Stimulated activated naive CD8-positive, alpha-beta T cell treated with anti-CD3 and anti-CD28 coated beads, Interleukin-15, Interleukin-2, amounts not matched to agents 100 ng/mL and 50 ng/mL, for 24 hours (primary cell): ENCODE measurements at regions not wholly inside any gene's neighbourhood (a gene's known extent, or its start where the extent isn't known, plus 50 kb on each side); places are given as distances from the start of the nearest gene placed in this dataset.
"Not testable (repeated sequence)": the region's sequence is repeated elsewhere in the genome, so short reads cannot be mapped to it uniquely, and the experiment has no call there.

ENCODE experiments used
- H3K27ac Mint-ChIP-seq: one replicate; pipeline ENCODE4 v1.8.0; 2021; ENCODE audit warnings: mild to moderate bottlenecking, mixed read lengths
- H3K27me3 Mint-ChIP-seq: one replicate; pipeline ENCODE4 v1.8.0; 2021; ENCODE audit warnings: mixed read lengths
- H3K36me3 Mint-ChIP-seq: one replicate; pipeline ENCODE4 v1.8.0; 2021; ENCODE audit warnings: low read depth, mixed read lengths
- H3K4me1 Mint-ChIP-seq: one replicate; pipeline ENCODE4 v1.8.0; 2021; ENCODE audit warnings: low read depth, mixed read lengths
- H3K4me3 Mint-ChIP-seq: one replicate; pipeline ENCODE4 v1.8.0; 2021; ENCODE audit warnings: mild to moderate bottlenecking, mixed read lengths
- H3K9me3 Mint-ChIP-seq: one replicate; pipeline ENCODE4 v1.8.0; 2021; ENCODE audit warnings: mixed read lengths

- H3K27me3 Mint-ChIP-seq: peaks cover 4% of the 10 kb centered on the region
- no peak overlapping the region for H3K4me3 Mint-ChIP-seq
- H3K36me3 Mint-ChIP-seq: no peaks in the 10 kb centered on the region
- H3K4me1 Mint-ChIP-seq: no peaks in the 10 kb centered on the region
- H3K9me3 Mint-ChIP-seq: no peaks in the 10 kb centered on the region
- no peak overlapping the region for H3K27ac Mint-ChIP-seq
Observed at GRCh38 chr3:127072221-127072771, 89.4 kb downstream of the PLXNA1 start.

DNA sequence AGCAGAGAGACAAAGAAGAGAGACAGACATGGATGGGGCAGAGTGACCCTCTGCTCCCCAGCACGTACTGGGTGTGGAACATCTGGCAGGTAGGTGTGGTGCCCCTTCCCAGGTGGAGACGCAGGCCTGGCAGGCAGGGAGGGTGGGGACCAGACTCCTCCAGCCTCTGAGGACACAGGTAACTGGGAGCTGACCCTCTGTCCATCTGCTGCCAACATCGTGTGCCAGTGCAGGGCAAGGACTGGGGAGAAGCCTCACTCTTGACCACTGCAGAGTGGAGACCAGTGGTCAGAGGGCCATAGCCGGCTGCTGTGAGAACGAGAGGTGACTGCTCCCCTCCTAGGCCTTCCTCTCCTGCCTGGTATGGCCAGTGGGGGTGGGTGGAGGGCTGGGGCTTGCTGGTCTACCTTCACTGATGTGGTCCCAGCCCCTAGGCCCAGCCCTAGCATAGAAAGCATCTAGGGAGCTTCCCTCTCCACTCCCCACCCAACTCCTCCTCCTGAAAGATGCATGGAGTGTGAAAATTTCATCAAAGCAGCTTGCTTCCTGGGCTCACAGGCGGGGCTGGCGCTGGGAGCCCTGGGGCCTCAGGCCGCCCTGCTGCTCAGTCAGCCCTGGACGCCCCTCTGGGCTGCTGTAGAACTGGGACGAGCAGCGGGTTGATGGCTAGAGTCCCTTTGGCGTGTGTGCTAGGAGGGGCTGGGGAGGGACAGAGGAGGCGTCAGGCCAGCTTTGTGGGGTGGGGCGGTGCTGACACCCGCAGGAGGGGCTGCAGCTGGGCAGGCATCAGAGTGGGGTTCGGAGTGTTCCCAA lies 90.3 kb downstream of the PLXNA1 start:
- Mint-ChIP-seq H3K4me3 (no peak overlapping the region), H3K27ac (no peak overlapping the region), H3K9me3 (no peaks in the 10 kb centered on the region), H3K4me1 (no peaks in the 10 kb centered on the region), H3K36me3 (no peaks in the 10 kb centered on the region), H3K27me3 (peaks cover 4% of the 10 kb centered on the region)

DNA sequence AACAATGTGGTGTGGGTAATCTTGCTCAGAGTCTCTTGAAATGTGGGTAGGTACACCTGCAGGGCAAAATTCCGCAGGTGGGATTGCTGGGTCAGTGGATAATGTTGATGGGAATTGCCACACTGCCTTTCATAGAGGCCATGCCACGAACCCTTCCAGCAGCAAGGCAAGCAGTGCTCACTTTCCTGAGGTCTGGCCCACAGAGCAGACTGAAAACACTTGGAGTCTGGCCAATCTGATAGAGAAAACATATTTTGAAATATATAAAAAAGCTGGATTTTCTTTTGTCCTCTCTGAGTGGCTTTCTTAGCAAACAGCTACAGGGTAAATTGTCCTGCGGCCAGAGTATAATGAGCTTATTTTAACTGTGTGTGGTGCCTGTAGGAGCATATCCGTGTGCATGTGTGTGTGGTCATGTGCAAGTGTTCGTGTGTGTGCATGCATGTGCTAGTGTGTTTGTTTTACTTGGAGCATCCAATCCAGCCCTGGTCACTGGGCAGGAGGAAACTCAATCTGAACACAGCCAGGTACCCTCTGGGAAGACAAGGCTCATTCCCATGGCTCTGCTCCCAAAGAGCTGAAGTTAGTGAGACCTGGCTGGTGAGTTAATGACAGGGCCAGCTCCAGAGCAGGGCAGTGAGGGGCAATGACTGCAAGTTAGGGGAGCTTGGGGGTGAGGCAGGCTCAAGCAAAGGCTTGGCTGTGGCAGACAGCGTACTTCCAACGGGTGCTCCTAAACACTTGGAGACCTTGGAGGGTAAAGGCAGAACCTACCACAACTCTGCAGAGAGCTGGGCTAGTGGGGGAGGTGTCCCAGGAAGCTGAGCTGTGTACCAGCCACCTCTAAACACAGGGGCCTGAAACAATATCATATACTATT lies 91.3 kb downstream of the PLXNA1 start:
- Mint-ChIP-seq H3K36me3 (no peaks in the 10 kb centered on the region), H3K27ac (no peak overlapping the region), H3K9me3 (no peaks in the 10 kb centered on the region), H3K27me3 (peaks cover 4% of the 10 kb centered on the region), H3K4me3 (no peak overlapping the region), H3K4me1 (no peaks in the 10 kb centered on the region)

- Mint-ChIP-seq H3K4me1 (no peaks in the 10 kb centered on the region), H3K36me3 (no peaks in the 10 kb centered on the region), H3K27me3 (peaks cover 4% of the 10 kb centered on the region), H3K27ac (no peak overlapping the region), H3K9me3 (no peaks in the 10 kb centered on the region), H3K4me3 (no peak overlapping the region)
Observed at GRCh38 chr3:127074900-127075360, 92.0 kb downstream of the PLXNA1 start.

DNA sequence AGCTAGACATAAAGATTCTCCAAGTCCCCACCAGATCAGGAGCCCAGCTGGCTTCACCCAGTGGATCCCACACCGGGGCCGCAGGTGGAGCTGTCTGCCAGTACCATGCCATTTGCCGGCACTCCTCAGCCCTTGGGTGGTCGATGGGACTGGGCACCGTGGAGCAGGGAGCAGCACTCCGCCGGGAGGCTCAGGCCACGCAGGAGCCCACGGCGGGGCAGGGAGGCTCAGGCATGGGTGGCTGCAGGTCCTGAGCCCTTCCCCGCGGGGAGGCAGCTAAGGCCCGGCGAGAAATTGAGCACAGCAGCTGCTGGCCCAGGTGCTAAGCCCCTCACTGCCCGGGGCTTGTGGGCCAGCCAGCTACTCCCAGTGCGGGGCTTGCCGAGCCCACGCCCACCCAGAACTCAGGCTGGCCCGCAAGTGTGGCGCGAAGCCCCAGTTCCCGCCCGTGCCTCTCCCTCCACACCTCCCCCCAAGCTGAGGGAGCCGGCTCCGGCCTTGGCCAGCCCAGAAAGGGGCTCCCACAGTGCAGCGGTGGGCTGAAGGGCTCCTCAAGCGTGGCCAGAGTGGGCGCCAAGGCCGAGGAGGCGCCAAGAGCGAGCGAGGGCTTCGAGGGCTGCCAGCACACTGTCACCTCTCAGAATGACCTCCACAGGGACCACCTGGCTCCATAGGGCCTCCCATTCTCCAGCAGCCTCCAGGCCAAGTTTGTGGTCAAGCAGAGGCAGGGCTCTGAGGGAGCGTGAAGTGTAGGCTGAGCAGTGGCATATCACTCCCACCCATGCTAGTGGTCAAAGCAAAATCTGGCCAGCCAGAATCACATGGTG lies 93.5 kb downstream of the PLXNA1 start:
- H3K9me3 Mint-ChIP-seq, H3K27me3 Mint-ChIP-seq, H3K36me3 Mint-ChIP-seq, H3K4me3 Mint-ChIP-seq, H3K4me1 Mint-ChIP-seq, H3K27ac Mint-ChIP-seq: not testable (repeated sequence)

DNA sequence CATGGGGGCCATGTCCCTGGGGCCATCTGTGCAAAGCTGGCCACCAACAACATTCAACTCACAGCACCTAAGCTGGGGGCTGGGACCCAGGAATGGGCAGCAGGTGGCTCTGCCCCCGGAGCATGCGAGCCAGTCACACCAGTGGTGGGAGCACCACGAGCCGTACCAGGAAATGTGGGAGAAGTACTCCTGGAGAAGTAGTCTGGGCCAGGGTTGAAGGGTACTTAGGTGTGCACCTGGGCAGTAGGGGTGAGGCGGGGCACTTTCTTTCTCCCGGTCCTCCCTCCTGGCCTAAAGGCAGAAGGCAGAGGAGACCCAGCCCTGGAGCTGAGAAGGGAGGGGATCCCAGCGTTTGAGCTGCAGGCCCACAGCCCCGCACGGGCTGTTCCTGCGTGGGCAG lies 94.2 kb downstream of the PLXNA1 start:
- Mint-ChIP-seq H3K9me3 (no peaks in the 10 kb centered on the region), H3K27ac (no peak overlapping the region), H3K36me3 (no peaks in the 10 kb centered on the region), H3K4me3 (no peak overlapping the region), H3K27me3 (no peaks in the 10 kb centered on the region), H3K4me1 (no peaks in the 10 kb centered on the region)

DNA sequence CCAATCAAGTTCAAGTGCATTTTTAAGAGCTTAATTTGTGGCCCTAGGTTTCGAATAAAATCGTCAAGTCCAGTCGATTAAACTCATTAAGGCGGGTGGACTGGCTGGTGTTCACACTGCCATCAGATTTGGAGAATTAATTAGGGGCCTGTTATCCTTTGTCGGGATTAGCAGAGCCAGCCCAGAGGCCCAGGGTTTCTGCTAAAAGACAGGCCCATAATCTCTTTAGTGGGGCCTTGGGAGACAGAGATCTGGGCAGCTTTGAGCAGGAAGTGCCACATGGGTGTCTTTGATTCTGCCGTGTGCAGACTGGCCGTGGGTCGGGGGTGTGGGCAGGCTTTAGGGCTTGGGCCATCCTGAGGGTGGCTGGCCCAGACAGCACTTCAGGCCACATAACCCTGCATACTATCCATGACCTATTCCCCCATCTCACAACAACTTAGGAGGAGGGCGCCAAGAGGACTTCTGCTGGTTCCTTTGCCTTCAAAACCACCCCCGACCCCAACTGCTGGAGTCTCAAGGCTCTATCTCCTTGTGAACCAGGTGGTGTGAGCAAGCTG lies 94.7 kb downstream of the PLXNA1 start:
- H3K4me1 Mint-ChIP-seq: no peaks in the 10 kb centered on the region
- H3K9me3 Mint-ChIP-seq: no peaks in the 10 kb centered on the region
- no peak overlapping the region for H3K27ac Mint-ChIP-seq
- no peaks in the 10 kb centered on the region for H3K36me3 Mint-ChIP-seq
- no peak overlapping the region for H3K4me3 Mint-ChIP-seq
- no peaks in the 10 kb centered on the region for H3K27me3 Mint-ChIP-seq

DNA sequence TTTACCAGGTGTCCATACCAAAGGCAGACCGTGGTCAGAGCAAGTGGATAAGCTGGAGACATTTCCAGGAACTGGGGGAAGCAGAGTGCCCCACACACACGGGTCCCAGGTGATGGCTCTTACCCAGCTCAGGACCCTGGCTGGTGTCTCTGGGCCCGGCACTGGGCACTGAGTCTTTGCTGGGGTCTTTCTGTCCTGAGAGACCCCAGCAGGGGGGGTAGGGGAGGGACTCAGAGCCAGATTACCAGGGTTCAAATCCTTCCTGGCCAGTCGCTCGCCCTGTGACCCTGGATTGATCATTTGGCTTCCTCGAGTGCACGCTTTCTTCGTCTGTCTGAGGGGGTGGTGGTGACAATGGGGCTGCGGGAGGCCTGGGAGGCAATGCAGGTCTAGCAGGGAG lies 95.7 kb downstream of the PLXNA1 start:
- no peak overlapping the region for H3K4me3 Mint-ChIP-seq
- no peak overlapping the region for H3K27ac Mint-ChIP-seq
- H3K4me1 Mint-ChIP-seq: no peaks in the 10 kb centered on the region
- H3K36me3 Mint-ChIP-seq: no peaks in the 10 kb centered on the region
- no peaks in the 10 kb centered on the region for H3K9me3 Mint-ChIP-seq
- no peaks in the 10 kb centered on the region for H3K27me3 Mint-ChIP-seq

DNA sequence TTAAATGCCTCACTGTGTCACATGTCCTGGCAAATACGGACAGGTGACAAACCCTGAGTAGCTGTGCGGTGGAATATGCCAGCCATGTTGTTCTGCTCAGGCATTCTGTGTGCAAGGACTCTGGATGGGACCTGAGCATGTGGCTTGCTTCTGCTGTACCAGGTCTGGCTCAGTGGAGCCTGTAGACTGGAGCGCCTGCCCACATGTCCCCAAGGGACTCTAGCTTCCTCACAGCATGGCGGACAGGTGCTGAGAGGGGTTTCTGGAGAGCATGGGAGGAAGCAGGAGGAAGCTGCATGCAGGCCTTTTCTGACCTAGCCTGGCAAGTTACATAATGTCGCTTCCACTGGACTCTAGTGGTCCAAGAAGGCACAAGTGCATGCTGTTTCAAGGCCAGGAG lies 96.3 kb downstream of the PLXNA1 start:
- no peaks in the 10 kb centered on the region for H3K36me3 Mint-ChIP-seq
- H3K4me3 Mint-ChIP-seq: no peak overlapping the region
- H3K27ac Mint-ChIP-seq: no peak overlapping the region
- H3K9me3 Mint-ChIP-seq: no peaks in the 10 kb centered on the region
- H3K4me1 Mint-ChIP-seq: no peaks in the 10 kb centered on the region
- H3K27me3 Mint-ChIP-seq: no peaks in the 10 kb centered on the region

DNA sequence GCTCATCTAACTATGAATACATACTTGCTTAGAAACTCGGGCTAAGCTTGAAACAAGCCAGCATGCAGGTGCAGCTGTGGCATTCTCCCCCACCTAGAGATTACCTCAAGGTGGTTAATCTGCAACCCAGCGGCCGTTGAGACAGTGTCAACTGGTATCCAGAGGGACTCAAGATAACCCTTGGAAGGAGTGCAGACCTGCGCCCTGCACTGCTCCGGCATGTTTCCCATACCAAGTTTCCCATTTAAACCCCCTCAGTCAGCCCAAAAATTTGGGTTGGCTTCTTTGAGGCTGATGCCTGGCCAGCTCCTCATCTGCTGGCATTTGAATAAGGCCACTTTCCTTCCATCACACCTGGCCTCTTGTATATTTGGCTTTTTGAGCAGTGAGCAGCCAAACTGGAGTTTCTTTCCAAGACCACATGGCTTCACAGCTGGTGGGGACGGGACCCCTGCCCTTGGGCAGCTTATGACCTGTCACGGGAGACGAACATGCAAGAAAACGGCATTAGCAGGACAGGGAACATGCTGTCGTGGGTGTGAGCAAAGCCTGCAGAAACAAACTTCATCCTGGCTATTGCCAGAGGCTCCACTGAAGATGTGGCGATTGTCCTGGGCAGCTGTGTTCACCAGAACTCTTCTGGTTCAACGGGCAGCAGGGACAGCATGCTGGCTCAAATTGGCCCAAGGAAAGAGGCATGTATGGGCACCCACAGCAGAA lies 98.2 kb downstream of the PLXNA1 start:
- H3K27me3 Mint-ChIP-seq: no peaks in the 10 kb centered on the region
- no peaks in the 10 kb centered on the region for H3K9me3 Mint-ChIP-seq
- no peak overlapping the region for H3K4me3 Mint-ChIP-seq
- H3K36me3 Mint-ChIP-seq: no peaks in the 10 kb centered on the region
- no peaks in the 10 kb centered on the region for H3K4me1 Mint-ChIP-seq
- no peak overlapping the region for H3K27ac Mint-ChIP-seq

- Mint-ChIP-seq H3K9me3 (no peaks in the 10 kb centered on the region), H3K36me3 (no peaks in the 10 kb centered on the region), H3K4me1 (no peaks in the 10 kb centered on the region), H3K4me3 (no peak overlapping the region), H3K27me3 (no peaks in the 10 kb centered on the region), H3K27ac (no peak overlapping the region)
Observed at GRCh38 chr3:127082066-127082465, 99.2 kb downstream of the PLXNA1 start.

GRCh38 chr3:127083778-127084397 lies 101.0 kb downstream of the PLXNA1 start:
- no peak overlapping the region for H3K27ac Mint-ChIP-seq
- no peaks in the 10 kb centered on the region for H3K9me3 Mint-ChIP-seq
- H3K4me3 Mint-ChIP-seq: no peak overlapping the region
- no peaks in the 10 kb centered on the region for H3K27me3 Mint-ChIP-seq
- H3K4me1 Mint-ChIP-seq: no peaks in the 10 kb centered on the region
- no peaks in the 10 kb centered on the region for H3K36me3 Mint-ChIP-seq

- H3K27ac Mint-ChIP-seq: no peak overlapping the region
- no peaks in the 10 kb centered on the region for H3K9me3 Mint-ChIP-seq
- H3K27me3 Mint-ChIP-seq: no peaks in the 10 kb centered on the region
- H3K4me3 Mint-ChIP-seq: no peak overlapping the region
- no peaks in the 10 kb centered on the region for H3K36me3 Mint-ChIP-seq
- H3K4me1 Mint-ChIP-seq: no peaks in the 10 kb centered on the region
Observed at GRCh38 chr3:127084401-127084990, 101.6 kb downstream of the PLXNA1 start.
